Eye (tissue), 1 donor: ENCODE measurements at regions not wholly inside any gene's neighbourhood (a gene's known extent, or its start where the extent isn't known, plus 50 kb on each side); places are given as distances from the start of the nearest gene placed in this dataset.
"Not testable (repeated sequence)": the region's sequence is repeated elsewhere in the genome, so short reads cannot be mapped to it uniquely, and the experiment has no call there.

ENCODE experiments used
- DNase-seq: peaks from one replicate; pipeline ENCODE4 v3.0.0-alpha.2; 2015

DNA sequence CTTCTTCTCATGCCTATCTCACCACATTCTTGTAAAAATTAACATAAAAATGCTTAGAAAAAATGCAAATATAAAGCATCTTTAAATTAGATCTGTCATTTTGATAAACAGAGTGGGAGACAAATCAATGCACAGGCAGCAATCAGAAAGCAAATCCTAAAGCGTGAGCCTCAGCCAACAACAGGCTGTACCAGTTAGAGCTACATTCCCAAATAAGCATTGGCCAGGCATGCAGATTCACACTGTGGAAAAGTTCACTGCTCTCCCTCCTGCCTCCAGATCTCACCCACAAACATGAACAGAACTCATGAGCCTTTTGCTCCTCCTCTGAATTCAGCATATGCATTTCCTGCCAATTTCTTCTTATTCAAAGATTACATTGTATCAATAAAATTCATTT is 115.2 kb upstream of the FAT3 start:
- DNase-seq: no peak

DNA sequence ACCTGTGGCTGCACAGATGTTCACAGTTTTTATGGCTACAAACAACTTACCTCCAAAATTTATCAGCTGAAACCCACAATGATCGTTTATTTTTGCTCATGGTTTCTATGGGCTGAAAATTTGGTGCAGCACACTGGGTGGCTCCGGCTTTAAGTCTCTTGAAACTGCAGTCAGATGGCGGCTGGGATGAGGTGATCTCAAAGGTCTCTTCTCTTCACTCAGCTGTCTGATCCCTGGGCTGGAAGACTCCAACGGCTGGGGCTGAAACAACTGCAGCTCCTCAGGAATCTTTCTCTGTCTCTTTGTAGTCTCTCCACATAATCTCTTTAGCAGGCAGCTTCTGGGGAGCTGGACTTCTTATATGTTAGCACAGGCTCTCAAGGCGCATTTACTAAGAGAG is 117.3 kb upstream of the FAT3 start:
- no peak for DNase-seq

DNA sequence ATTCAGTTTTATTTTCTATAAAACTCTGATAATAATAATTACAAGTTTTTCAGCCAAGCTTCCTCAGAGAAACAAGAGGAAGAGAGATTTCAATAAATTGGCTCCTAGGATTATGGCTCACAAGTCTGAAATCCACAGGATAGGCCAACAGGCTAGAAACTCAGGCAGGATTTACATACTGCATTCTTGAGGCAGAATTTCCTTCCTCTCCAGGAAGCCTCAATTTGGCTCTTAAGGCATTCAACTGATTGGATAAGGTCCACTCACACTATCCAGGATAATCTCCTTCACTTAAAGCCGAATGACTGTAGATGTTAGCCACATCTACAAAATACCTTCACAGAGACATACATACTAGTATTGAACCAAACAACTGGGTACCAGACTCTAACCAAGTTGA is 120.3 kb upstream of the FAT3 start:
- no peak for DNase-seq

DNA sequence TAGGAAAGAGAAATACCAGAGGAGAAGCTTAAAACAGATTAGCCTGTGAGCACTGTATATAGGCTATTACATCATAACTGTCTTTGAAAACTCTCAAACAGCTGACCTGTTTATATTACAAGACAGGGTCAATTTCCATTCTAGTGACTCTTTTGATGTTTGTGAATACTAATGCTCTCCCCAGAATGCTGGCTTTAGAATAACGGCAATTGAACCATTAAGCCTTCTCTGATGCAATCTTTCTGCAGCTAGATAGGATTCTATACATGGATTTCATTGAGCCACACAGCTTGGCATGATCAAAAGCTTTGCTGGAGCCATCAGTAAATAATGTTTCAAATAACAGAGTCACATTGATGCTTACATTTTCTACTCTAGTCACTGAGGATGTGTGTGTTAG is 122.7 kb upstream of the FAT3 start:
- peak; percentile 8 for DNase-seq

DNA sequence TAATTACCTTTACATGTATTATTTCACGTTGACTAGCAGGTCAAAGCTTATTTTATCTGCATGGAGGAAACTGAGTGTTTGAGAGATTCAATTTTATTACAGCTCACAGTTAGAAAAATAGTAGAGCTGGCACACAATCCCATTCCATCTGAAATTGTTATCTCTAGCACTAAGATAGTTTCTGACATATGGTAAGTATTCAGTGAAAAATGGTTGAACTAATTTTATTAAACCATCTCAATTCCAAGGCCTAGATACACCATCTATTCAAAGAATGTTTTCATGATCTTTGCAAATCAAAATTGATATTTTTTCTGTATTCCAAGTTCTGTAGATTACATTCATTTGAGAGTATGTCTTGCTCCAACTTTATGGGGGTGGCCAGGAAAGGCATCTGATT is 125.4 kb upstream of the FAT3 start:
- no peak for DNase-seq

DNA sequence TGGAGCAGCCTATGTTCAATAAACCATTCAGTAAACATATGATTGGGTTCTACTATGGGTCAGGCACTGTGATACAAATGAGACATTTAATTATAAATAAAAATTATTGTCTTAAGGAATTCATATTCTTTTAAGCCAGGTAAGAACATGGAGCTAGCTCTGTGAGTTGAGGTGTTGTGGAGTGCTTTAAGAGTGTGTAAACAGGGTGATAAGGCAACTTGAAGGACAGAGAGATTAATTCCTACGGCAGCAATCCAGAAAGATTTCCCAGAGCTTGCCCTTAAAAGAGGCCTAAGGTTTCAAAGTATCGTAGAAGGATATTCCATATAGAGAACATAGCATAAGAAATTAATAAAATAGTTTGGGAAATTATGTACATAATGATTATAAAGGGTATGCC is 126.4 kb upstream of the FAT3 start:
- DNase-seq: no peak

DNA sequence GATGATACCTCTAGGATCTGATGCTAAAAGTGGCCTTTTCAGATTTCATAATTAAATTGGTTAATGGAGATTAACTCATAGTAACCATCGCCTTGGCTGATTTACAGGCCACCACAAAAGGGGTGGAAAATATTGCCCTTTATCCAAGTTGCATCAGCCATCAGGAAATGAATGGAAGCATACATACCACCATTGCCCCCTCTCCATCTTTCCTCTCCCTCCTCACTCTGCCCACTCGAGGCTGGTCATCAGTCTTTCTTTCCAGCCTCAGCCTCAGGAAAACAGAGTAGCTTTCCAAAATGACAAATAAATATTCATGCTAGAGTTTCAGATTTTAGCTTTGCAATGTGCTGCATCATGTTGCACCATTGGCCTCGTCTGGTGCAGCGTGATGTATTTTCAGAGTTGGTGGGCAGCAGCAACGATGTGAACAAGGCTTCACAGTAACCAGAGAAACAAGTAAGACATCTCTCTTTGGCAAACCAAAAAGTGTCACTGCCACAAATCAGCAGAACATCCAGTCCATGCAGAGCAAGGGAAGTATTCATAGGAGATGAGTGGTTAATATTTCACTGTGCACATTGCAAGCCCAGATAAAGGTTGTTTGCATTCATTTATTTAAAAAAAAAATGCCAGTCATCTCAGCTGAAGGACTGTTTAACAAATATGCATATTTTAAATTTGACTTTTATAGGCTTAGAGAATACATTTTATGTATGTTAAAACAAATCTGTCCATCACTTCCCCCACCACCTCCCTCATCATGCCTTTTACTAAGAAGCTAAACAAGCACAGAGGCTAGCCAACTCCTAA is 136.7 kb upstream of the FAT3 start:
- no peak for DNase-seq

DNA sequence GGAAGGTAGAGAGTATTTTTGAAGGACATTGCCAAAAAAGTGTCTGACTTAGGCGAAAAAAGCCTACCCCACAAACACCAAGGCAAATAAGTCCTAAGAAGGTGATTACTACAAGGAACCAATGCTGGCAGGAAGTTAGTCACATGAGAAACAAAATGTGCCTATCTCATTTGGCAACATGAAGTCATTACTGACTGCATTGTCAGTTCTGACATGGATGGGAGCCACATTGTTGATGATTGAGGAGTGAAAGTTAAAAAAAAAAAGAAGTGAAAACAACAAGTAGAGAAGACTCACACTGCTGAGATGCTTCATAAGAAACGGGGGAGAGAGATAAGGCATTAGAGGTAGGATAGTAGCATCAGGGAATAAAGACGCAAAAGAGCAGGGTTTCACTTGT is 141.5 kb upstream of the FAT3 start:
- no peak for DNase-seq

DNA sequence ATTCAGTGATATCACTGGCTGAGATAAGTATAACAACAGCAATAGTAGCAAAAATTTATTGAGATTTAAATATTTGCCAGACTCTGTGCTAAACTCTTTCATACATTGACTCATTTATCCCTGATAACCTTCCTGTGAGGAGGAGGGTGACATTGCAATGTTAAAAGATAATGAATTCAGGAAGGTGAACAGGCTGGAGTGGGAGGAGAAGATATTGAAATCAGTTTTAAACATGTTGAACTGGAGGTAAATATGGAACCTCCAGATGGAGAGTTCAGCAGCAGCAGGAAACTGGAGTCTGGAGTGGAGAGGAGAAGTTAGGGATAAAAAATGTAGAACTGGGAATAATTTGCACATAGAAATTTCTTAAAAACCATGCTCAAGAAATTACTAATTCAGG is 142.0 kb upstream of the FAT3 start:
- DNase-seq: no peak

DNA sequence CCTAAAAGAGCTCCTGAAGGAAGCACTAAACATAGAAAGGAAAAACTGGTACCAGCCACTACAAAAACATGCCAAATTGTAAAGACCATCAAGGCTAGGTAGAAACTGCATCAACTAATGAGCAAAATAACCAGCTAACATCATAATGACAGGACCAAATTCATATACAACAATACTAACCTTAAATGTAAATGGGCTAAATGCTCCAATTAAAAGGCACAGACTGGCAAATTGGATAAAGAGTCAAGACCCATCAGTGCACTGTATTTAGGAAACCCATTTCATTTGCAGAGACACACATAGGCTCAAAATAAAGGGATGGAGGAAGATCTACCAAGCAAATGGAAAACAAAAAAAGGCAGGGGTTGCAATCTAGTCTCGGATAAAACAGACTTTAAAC is 150.1 kb upstream of the FAT3 start:
- DNase-seq: not testable (repeated sequence)

DNA sequence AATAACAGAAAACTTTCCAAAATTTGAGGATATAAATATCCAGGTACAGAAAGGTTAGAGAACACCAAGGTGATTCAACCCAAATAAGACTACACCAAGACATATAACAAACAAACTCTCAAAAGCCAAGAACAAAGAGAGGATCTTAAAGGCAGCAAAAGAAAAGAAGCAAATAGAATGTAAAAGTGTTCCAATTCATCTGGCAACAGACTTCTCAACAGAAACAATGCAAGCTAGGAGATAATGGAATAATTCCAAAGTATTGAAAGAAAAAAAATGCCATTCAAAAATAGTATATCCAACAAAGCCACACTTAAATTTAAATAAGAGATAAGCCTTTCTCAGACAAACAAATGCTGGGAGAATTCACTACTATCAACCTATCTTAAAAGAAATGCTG is 153.0 kb upstream of the FAT3 start:
- DNase-seq: no peak

DNA sequence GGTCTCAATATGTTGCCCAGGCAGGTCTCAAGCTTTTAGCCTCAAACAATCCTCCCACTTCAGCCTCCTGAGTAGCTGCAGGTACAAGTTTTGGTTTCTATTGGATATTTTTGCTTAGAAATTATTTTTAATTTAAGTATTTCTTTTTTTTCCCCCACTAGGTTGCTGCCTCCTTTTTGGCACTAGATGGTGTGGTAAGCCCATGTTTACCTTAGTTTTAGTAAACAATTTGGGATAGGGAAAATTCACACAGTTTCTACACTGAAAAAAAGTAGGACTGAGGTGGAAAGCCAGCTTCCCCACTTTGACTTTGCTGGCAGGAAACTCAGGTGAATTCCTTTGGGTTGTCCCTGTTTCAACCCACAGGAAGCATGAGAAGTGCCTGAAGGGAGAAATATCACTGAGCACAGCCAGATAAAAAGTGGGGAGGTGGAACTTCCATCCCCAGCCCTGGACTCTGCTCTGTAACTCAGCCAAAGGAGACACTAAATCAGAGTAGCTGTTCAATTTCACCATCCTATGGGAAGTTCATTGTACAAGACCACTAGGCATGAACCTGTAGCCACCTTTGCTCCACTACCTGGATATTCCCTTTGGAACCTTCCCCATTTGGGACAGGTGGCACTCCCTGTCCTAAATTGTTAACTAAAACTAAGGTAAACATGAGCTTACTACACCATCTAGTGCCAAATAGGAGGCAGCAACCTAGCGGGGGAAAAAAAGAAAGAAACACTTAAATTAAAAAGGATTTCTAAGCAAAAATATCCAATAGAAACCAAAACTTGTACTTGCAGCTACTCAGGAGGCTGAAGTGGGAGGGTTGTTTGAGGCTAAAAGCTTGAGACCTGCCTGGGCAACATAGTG is 154.4 kb upstream of the FAT3 start:
- no peak for DNase-seq

DNA sequence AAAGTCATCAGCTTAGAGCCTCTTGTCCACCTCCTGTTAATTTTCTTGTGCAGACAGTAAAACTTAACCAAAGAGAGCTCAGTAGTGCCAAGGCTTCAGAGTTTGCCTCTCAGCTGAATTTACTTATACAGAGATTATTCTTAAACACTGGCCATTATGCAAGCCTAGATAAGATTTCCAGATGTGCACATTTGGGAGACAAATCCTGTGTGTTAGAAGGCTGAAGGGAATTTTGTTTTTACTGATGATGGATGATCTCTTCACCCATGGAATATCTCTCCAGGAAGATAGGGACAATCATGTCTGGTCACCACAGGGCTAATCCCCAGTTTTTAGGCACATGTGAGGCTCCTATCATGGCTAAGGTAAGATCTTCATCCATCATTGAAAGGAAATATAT is 157.6 kb upstream of the FAT3 start:
- DNase-seq: no peak

DNA sequence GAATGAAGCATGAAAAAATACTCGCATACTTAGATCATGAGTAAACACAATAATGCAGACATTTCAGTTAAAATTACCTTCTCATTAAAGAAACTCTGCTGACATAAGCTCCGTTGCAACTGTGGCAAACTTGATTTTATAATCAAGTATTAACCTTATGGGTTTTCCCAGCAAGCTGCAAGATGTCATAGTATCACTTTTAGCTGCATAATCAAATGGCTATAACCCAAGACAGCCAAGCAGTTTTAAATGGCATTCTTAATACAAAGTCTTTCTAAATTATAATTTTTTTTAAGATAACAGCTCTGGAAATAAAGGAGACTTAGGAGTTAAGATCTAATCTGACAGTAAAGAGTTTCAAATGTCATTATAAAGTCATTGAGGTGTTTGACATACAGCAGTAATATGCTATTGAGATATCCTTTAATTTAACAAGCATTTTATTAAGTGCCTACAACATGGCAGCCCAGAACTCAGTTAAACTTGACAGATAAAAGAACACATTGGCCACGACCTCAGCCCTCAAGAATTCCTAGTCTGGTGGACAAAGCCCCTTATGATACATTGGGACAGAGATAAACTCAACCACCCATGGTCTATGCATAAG is 163.1 kb upstream of the FAT3 start:
- no peak for DNase-seq

DNA sequence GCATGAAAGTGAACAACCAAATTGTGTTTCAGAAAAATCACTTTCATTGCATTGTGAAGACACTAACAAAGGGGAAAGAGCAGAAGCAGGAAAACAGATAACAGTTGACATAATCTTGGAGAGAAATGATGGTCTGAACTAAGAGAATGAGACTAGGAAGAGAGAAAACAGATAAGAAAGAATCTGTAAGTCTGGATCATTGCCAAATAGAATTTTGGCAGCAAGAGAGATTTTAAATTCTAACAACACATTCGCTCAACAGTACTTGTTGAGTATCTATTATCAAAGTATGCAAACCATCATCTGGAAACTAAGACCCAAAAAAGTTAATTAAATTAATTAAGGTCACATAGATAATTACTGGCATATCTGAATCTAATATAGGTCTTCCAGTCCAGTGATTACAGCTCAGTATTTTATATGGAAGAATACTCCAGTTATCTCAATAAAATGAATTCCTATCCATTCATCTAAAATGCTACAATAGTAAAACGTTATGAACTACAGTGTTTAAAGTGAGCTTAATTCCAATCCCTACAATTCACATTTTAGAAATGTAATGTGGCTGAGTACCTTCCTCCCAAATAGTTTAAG is 166.7 kb upstream of the FAT3 start:
- no peak for DNase-seq

DNA sequence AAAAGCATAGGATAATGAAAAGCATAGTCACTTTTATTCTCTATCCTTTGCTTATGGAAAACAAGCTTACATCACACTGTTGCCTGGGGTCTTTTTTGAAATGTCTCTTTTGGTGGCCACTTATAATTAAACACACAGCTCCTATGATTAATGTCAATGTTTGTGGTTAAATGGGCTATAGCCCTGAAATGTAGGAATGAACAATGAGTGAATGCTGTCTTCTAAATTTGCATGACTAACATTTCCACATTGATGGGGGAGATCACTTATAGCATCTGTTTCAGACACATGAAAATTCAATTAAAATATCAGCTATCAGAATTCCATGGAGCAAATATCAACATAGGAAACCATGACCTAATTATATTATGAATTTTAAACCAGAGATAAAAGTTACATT is 171.4 kb upstream of the FAT3 start:
- no peak for DNase-seq

DNA sequence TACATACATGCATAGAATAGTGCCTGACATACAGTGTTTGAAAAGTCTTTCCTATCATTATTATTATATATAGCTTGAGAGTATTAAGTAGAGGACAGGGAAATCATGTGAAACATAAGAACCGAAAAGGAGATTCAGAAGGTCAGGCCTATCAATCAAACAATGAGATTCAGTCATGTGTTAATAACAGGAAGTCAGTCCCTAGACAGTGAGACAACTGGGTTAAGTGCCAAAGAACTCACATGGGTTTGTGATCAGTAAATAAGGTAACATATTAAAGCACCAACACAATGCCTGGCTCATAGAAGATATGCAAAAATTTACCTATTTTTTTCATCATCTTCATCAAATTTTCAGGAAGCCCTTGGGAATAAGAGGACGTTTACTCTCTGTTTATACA is 174.3 kb upstream of the FAT3 start:
- DNase-seq: peak; percentile 72

DNA sequence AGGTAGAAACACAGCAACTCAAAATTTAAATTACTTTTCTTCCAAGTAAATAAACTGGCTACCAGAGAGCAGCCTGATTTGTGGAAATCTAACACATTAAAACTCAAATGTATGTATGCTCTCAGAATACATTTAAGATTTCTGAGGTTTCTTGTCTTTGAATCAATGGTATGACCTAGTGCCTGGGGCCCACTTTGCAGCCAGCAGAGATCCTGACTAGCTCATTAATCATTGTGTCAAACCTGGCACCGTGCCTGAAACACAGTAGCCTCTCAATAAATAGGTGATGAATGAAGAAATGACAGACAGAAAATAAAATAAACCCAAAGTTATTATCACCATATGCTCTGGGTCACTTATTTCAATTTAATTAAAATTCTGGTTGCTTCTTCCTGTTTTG is 176.2 kb upstream of the FAT3 start:
- DNase-seq: no peak

DNA sequence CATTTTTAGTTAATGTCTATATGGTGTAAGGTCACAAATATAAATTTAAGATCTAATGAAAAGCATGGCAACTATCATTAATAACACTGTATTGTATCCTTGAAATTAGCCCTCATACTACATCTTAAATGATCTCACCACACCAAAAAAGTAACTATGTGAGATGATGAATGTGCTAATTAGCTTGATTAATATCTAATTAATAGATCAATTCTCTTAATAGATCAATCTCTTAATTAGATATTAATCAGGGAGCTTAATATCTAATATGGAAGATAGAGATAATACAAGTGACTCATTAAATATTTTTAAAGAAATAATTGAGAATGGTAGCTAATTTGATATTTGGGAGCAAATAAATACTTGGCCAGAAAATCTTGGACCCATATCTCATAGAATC is 178.5 kb upstream of the FAT3 start:
- no peak for DNase-seq

DNA sequence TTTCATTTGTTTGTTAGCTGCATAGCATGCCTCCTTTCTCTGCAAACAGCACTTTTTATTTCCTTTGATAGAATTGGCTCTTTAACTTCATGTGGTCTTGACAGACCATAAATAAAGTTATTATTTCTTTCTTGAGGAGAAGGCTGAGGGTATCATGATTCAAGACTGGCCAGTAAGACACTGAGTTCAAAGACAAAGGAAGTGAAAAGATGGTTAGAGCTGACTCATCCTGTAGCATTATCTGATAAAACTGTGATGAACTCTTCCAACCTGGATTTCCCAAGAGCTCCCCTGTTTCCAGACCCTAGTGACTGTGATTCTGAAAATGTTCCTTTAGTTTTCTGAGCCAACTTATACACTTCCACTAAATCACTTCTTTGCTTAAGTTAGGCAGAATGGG is 179.3 kb upstream of the FAT3 start:
- DNase-seq: no peak

DNA sequence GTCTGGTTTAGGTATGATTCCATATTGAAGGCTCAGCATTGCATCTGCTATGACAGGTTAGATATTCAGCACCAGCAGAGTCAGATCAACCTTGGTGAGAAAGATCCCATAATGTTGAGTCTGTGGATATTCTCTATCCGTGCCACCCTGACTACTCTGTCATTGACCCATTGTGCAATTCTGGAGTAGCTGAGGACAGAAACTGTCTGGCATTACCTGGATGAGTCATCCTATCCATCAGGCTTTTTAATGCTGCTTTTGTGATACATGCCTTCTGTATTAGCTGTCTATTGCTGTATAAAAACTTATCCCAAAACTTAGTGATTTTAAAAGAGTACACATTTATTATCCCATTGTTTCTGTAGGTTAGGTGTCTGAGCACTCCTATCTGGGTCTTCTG is 189.1 kb upstream of the FAT3 start:
- DNase-seq: no peak

DNA sequence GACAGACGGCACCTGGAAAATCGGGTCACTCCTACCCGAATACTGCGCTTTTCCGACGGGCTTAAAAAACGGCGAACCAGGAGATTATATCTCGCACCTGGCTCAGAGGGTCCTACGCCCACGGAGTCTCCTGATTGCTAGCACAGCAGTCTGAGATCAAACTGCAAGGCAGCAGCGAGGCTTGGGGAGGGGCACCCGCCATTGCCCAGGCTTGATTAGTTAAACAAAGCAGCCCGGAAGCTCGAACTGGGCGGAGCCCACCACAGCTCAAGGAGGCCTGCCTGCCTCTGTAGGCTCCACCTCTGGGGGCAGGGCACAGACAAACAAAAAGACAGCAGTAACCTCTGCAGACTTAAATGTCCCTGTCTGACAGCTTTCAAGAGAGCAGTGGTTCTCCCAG is 197.5 kb upstream of the FAT3 start:
- not testable (repeated sequence) for DNase-seq

DNA sequence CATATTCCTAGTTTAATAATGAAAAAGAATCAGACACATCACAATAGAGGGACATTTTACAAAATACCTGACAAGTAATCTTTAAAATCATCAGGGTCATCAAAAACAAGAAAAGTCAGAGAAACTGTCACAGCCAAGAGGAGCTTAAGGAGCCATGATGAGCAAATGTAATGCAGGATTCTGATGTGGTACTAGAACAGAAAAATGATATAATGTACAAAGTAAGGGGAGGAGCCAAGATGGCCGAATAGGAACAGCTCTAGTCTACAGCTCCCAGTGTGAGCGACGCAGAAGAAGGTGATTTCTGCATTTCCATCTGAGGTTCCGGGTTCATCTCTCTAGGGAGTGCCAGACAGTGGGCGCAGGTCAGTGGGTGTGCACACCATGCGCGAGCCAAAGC is 198.0 kb upstream of the FAT3 start:
- no peak for DNase-seq

DNA sequence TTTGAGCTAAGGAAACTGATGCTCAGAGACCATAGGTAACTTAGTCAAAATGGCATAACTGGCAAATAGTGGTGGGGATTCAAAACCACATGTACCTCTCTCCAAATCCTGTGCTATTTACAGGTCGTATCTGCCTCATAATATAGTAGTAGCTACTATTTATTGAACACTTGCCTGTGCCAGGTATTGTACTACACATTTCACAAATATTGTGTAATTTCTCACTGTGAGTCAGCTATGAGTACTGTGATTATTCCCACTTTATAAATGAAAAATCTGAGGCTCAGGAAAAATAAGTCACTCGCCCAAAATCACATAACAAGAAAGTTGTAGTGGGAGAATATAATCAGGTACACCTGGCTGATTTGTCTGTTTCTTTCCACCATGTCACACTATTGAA is 199.8 kb upstream of the FAT3 start:
- DNase-seq: no peak
